GM23338 (cell line): ENCODE measurements at regions not wholly inside any gene's neighbourhood (a gene's known extent, or its start where the extent isn't known, plus 50 kb on each side); places are given as distances from the start of the nearest gene placed in this dataset.

Source experiments
- CREB1 ChIP-seq: fragments of 250-450 bp; sonication (Bioruptor Pico); IDR thresholded peaks from 2 replicates; pipeline ENCODE4 v1.5.0; 2020; ENCODE audit warnings: low read depth, mild to moderate bottlenecking, moderate library complexity
- EZH2 ChIP-seq: fragments of 200-600 bp; sonication (generic); IDR thresholded peaks from one replicate; pipeline ENCODE4 v1.8.0; 2017; ENCODE audit warnings: antibody characterized with exemption, mild to moderate bottlenecking, low read depth; ENCODE audit not compliant: unreplicated experiment
- EZH2phosphoT487 ChIP-seq: fragments of 200-600 bp; sonication (generic); IDR thresholded peaks from one replicate; pipeline ENCODE4 v1.8.1; 2018; ENCODE audit warnings: antibody characterized with exemption; ENCODE audit not compliant: unreplicated experiment
- JUNB ChIP-seq: IDR thresholded peaks from one replicate; pipeline ENCODE4 v1.6.1; 2016; ENCODE audit warnings: antibody characterized with exemption; ENCODE audit not compliant: unreplicated experiment
- POLR2AphosphoS5 ChIP-seq: IDR thresholded peaks from 2 replicates; pipeline ENCODE4 v1.6.1; 2016; ENCODE audit warnings: antibody characterized with exemption, low read depth
- TF ChIP-seq, protein P1 (sequence below), 2 experiments: fragments of 200-600 bp in 1 of 2; sonication (generic) in 1 of 2; conservative IDR thresholded peaks; 2 replicates each; pipeline versions ENCODE4 v1.5.1 to v1.6.1; 2016 to 2017; ENCODE audit warnings: antibody characterized with exemption in 2 of 2, low read depth in 2 of 2, mild to moderate bottlenecking in 2 of 2, moderate library complexity in 1 of 2
- TF ChIP-seq, protein P2 (sequence below): IDR thresholded peaks from one replicate; pipeline ENCODE4 v1.6.1; 2018; ENCODE audit warnings: antibody characterized with exemption; ENCODE audit not compliant: unreplicated experiment

DNA sequence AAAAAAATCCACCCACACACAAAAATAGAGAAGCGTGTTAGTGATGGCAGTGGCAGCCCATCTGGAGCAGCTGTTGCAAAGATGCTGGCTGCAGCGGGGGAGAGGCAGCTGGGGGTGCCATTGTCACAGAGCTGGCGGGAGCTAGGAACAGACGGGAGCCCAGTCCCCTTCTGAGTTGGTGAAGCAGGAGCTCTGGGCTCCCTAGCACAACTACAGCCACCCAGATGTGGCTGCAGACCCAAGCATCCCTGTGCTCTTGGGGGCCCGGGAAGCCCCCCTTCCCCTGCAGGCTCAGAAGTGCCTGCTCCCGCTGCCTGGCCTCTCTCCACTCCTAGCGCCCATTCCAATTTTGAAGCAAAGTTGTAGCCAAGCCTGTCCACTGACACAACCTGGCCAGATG lies 366.6 kb upstream of the MC4R start:
- TF ChIP-seq, protein P1, sequence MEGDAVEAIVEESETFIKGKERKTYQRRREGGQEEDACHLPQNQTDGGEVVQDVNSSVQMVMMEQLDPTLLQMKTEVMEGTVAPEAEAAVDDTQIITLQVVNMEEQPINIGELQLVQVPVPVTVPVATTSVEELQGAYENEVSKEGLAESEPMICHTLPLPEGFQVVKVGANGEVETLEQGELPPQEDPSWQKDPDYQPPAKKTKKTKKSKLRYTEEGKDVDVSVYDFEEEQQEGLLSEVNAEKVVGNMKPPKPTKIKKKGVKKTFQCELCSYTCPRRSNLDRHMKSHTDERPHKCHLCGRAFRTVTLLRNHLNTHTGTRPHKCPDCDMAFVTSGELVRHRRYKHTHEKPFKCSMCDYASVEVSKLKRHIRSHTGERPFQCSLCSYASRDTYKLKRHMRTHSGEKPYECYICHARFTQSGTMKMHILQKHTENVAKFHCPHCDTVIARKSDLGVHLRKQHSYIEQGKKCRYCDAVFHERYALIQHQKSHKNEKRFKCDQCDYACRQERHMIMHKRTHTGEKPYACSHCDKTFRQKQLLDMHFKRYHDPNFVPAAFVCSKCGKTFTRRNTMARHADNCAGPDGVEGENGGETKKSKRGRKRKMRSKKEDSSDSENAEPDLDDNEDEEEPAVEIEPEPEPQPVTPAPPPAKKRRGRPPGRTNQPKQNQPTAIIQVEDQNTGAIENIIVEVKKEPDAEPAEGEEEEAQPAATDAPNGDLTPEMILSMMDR (conservative IDR thresholded peaks at IDR 0.05; ENCODE audit: low read depth in 2 of 2), result peak in 1 of 2 experiments; percentile 26; a peak in 1 of 4 replicates
- TF ChIP-seq, protein P2, sequence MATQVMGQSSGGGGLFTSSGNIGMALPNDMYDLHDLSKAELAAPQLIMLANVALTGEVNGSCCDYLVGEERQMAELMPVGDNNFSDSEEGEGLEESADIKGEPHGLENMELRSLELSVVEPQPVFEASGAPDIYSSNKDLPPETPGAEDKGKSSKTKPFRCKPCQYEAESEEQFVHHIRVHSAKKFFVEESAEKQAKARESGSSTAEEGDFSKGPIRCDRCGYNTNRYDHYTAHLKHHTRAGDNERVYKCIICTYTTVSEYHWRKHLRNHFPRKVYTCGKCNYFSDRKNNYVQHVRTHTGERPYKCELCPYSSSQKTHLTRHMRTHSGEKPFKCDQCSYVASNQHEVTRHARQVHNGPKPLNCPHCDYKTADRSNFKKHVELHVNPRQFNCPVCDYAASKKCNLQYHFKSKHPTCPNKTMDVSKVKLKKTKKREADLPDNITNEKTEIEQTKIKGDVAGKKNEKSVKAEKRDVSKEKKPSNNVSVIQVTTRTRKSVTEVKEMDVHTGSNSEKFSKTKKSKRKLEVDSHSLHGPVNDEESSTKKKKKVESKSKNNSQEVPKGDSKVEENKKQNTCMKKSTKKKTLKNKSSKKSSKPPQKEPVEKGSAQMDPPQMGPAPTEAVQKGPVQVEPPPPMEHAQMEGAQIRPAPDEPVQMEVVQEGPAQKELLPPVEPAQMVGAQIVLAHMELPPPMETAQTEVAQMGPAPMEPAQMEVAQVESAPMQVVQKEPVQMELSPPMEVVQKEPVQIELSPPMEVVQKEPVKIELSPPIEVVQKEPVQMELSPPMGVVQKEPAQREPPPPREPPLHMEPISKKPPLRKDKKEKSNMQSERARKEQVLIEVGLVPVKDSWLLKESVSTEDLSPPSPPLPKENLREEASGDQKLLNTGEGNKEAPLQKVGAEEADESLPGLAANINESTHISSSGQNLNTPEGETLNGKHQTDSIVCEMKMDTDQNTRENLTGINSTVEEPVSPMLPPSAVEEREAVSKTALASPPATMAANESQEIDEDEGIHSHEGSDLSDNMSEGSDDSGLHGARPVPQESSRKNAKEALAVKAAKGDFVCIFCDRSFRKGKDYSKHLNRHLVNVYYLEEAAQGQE, result no peak
- TF ChIP-seq POLR2AphosphoS5, result no peak
- no peak for TF ChIP-seq EZH2
- TF ChIP-seq JUNB, result no peak
- TF ChIP-seq EZH2phosphoT487, result no peak
- TF ChIP-seq CREB1 (CRISPR knock-in tag), result no peak
